K562 (cell line): ENCODE measurements at regions not wholly inside any gene's neighbourhood (a gene's known extent, or its start where the extent isn't known, plus 50 kb on each side); places are given as distances from the start of the nearest gene placed in this dataset.

Experiments
- ATAC-seq: fragments of 200-7000 bp; cut with Tn5 transposase; 3 replicates; pipeline ENCODE4 v1.9.1; 2020; ENCODE audit warnings: moderate library complexity
- BruUV-seq: library from RNA; stranded (reverse); fragments of 400-500 nt; replicated peaks from 2 replicates; lab custom pipeline; 2021; lab: Mats Ljungman, UMichigan
- CTCF ChIA-PET: fragments of 300-600 bp; formaldehyde crosslinking; extraction: SDS; loops from one replicate; lab custom pipeline; 2021; ENCODE audit warnings: low intra/inter-chr PET ratio; lab: Yijun Ruan, JAX
- POLR2A ChIA-PET: fragments of 300-600, 350-650 bp; sonication (Branson Sonifier 250); formaldehyde crosslinking; extraction: SDS; loops from one replicate; lab custom pipeline; 2021; ENCODE audit warnings: antibody characterized with exemption, inconsistent platforms; lab: Yijun Ruan, JAX
- DNase-seq, 4 experiments: peaks; one replicate each; pipeline versions ENCODE4 v3.0.0 to v3.0.0-alpha.2; 2011 to 2018; ENCODE audit warnings: low spot score in 3 of 4, mixed read lengths in 3 of 4; ENCODE audit errors: extremely low read depth in 1 of 4
- FAIRE-seq: peaks from 2 replicates; lab custom pipeline; 2011; peaks lifted over from hg19 to GRCh38; lab: Jason Lieb, UNC
- H2AFZ ChIP-seq: 2 replicates; pipeline ENCODE4 v1.6.0; 2011; ENCODE audit warnings: low read depth, low read length, control low read depth, inconsistent platforms
- H3K27ac ChIP-seq: fragments of 200-600 bp; 3 replicates; pipeline ENCODE4 v1.8.0; 2011; ENCODE audit warnings: low read depth, mild to moderate bottlenecking, control low read depth, inconsistent platforms, low read length, moderate library complexity, mixed read lengths; ENCODE audit errors: extremely low read depth
- H3K27me3 ChIP-seq, 2 experiments: fragments of 300-600 bp in 1 of 2; 2 replicates in 1 of 2; 3 replicates in 1 of 2; pipeline versions ENCODE4 v1.6.0 to v1.8.0; 2011; ENCODE audit warnings: inconsistent platforms in 2 of 2, low read length in 2 of 2, mild to moderate bottlenecking in 1 of 2, mixed read lengths in 1 of 2, moderate library complexity in 1 of 2; ENCODE audit not compliant: control insufficient read depth in 2 of 2, insufficient read depth in 2 of 2
- H3K36me3 ChIP-seq: fragments of 300-600 bp; 3 replicates; pipeline ENCODE4 v1.8.0; 2011; ENCODE audit warnings: mild to moderate bottlenecking, low read length, inconsistent platforms; ENCODE audit not compliant: control insufficient read depth, insufficient read depth
- H3K4me1 ChIP-seq, 2 experiments: fragments of 200-600 bp in 1 of 2; replicated peaks in 1 of 2; 2 replicates in 1 of 2; 3 replicates in 1 of 2; pipeline versions ENCODE4 v1.5.1 to v1.8.0; 2011; ENCODE audit warnings: inconsistent platforms in 2 of 2, low read length in 2 of 2, mild to moderate bottlenecking in 1 of 2, mixed read lengths in 1 of 2, moderate library complexity in 1 of 2; ENCODE audit not compliant: control insufficient read depth in 2 of 2, insufficient read depth in 2 of 2
- H3K4me2 ChIP-seq: 2 replicates; pipeline ENCODE4 v1.6.1; 2011; ENCODE audit warnings: low read length, control low read depth, inconsistent platforms, mixed read lengths; ENCODE audit not compliant: insufficient read depth
- H3K4me3 ChIP-seq: fragments of 200-600 bp; sonication (generic), shearing (Covaris generic); 2 replicates; pipeline ENCODE4 v1.5.1; 2016; ENCODE audit warnings: control low read depth, inconsistent platforms
- H3K79me2 ChIP-seq: fragments of 200-600 bp; 3 replicates; pipeline ENCODE4 v1.8.0; 2011; ENCODE audit warnings: low read length, inconsistent platforms; ENCODE audit not compliant: control insufficient read depth, insufficient read depth
- H3K9ac ChIP-seq, 2 experiments: 2 replicates each; pipeline versions ENCODE4 v1.6.0 to v1.6.1; 2011; ENCODE audit warnings: low read depth in 2 of 2, low read length in 2 of 2, control low read depth in 1 of 2, inconsistent platforms in 1 of 2, mild to moderate bottlenecking in 1 of 2, mixed read lengths in 1 of 2; ENCODE audit not compliant: insufficient read depth in 1 of 2
- H3K9me1 ChIP-seq: one replicate; pipeline ENCODE4 v1.6.0; 2011; ENCODE audit warnings: inconsistent platforms, mild to moderate bottlenecking, low read length, moderate library complexity; ENCODE audit not compliant: control insufficient read depth, insufficient read depth
- H3K9me3 ChIP-seq: replicated peaks from 2 replicates; pipeline ENCODE4 v1.5.1; 2011; ENCODE audit warnings: low read depth, low read length, inconsistent platforms; ENCODE audit not compliant: control insufficient read depth, insufficient read depth
- H4K20me1 ChIP-seq: replicated peaks from 2 replicates; pipeline ENCODE4 v1.6.1; 2011; ENCODE audit warnings: low read length, inconsistent platforms, mixed read lengths; ENCODE audit not compliant: control insufficient read depth, insufficient read depth
- ATF1 ChIP-seq, 2 experiments: fragments of 450-650 bp in 1 of 2; IDR thresholded peaks; 2 replicates each; pipeline ENCODE4 v1.6.1; 2016; ENCODE audit warnings: missing compliant biosample characterization in 1 of 2, missing genetic modification characterization in 1 of 2
- ESRRA ChIP-seq: fragments of 450-650 bp; IDR thresholded peaks from 2 replicates; pipeline ENCODE4 v1.6.1; 2014; ENCODE audit warnings: low read depth, mild to moderate bottlenecking, moderate library complexity, borderline replicate concordance
- EWSR1 ChIP-seq: fragments of 450-650 bp; IDR thresholded peaks from 2 replicates; pipeline ENCODE4 v1.6.1; 2018; ENCODE audit warnings: borderline replicate concordance, mild to moderate bottlenecking, low read depth, moderate library complexity; ENCODE audit not compliant: partially characterized antibody
- FIP1L1 ChIP-seq: fragments of 200-400 bp; formaldehyde crosslinking; IDR thresholded peaks from 2 replicates; pipeline ENCODE4 v1.6.1; 2018; ENCODE audit warnings: mild to moderate bottlenecking, low read depth, low read length; ENCODE audit not compliant: poor library complexity, severe bottlenecking
- RBM15 ChIP-seq: fragments of 200-400 bp; formaldehyde crosslinking; IDR thresholded peaks from 2 replicates; pipeline ENCODE4 v1.6.1; 2018; ENCODE audit warnings: mild to moderate bottlenecking, low read length, moderate library complexity; ENCODE audit not compliant: insufficient read depth
- SOX6 ChIP-seq: fragments of 450-650 bp; IDR thresholded peaks from 2 replicates; pipeline ENCODE4 v1.6.1; 2014; ENCODE audit warnings: mild to moderate bottlenecking
- ZBTB1 ChIP-seq: sonication (generic); formaldehyde crosslinking; IDR thresholded peaks from 2 replicates; pipeline ENCODE4 v1.8.1; 2023; ENCODE audit warnings: missing genetic modification reagents, low read depth, mild to moderate bottlenecking, borderline replicate concordance
- ZNF696 ChIP-seq: fragments of 250-450 bp; sonication (Bioruptor Pico); conservative IDR thresholded peaks from 2 replicates; pipeline ENCODE4 v1.4.0; 2020; ENCODE audit warnings: mild to moderate bottlenecking, moderate library complexity
- ZNF717 ChIP-seq: fragments of 250-450 bp; sonication (Bioruptor Pico); IDR thresholded peaks from 2 replicates; pipeline ENCODE4 v1.5.0; 2021
- WGBS: fragments of 100-300 bp; shearing (Covaris generic); methylation state at CpG from one replicate; pipeline ENCODE4 v1.1.6; 2016; ENCODE audit warnings: low coverage, mixed read lengths; ENCODE audit not compliant: insufficient coverage; ENCODE audit errors: missing lambda C conversion rate; 5-methylcytosine and 5-hydroxymethylcytosine counted together
- in situ Hi-C: fragments of 300-500 bp; cut with MboI; formaldehyde crosslinking; loops from 4 replicates; pipeline ENCODE4 v1.15.0; 2018; ENCODE audit warnings: inconsistent platforms, mixed read lengths
- intact Hi-C: fragments of 100-400 bp; cut with micrococcal nuclease; formaldehyde crosslinking; loops from 2 replicates; pipeline ENCODE4 v1.14.2; 2022
- TF ChIP-seq, protein P1 (sequence below): fragments of 450-650 bp; formaldehyde crosslinking; IDR thresholded peaks from 2 replicates; pipeline ENCODE4 v1.4.0; 2020; ENCODE audit warnings: mild to moderate bottlenecking, moderate library complexity
- TF ChIP-seq, protein P2 (sequence below): sonication (generic); formaldehyde crosslinking; IDR thresholded peaks from 2 replicates; pipeline ENCODE4 v1.8.1; 2022; ENCODE audit warnings: missing genetic modification reagents
- TF ChIP-seq, protein P3 (sequence below): fragments of 450-650 bp; IDR thresholded peaks from 2 replicates; pipeline ENCODE4 v1.6.1; 2016; ENCODE audit warnings: mild to moderate bottlenecking
- TF ChIP-seq, protein P4 (sequence below): fragments of 250-450 bp; sonication (Bioruptor Pico); IDR thresholded peaks from 2 replicates; pipeline ENCODE4 v1.8.0; 2021; ENCODE audit warnings: mild to moderate bottlenecking, moderate library complexity

DNA sequence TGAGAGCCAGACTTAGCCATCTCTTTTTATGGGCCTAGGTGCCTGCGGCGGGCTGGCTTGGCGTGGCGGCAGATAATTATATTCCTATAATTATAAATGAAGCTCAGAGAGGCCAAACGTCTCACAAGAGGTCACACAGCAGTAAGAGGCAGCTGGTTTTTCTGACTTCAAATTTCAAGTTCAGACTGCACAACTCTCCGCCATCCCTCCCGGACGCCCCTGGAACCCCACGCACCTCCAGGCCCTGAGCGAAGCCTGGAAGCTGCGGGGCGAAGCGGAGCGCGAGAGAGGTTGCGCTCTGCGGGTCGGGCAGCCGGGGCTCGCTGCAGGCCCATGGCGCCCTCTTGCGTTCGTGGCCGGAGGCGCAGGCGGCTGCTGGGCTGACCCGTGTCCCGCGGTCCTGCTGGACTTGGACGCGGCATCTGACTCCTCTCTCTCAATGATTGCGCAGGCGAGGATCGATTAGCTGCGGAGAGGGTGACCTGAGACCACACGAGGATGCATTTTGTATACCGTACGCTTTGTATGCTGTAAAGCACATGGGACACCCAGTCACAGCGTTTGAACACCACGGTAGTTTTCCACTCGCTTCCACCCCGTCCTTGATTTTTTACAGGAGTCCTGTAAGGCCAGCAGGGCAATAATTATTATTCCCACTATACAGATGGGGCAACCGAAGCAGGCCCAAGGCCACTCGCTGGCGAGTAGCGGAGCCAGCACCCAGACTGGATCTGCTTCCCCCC, 272.7 kb downstream of the FOXD2 start:
- no peak overlapping the region for H3K27ac ChIP-seq
- TF ChIP-seq ZNF717 (CRISPR knock-in tag): no peak
- TF ChIP-seq, protein P1, sequence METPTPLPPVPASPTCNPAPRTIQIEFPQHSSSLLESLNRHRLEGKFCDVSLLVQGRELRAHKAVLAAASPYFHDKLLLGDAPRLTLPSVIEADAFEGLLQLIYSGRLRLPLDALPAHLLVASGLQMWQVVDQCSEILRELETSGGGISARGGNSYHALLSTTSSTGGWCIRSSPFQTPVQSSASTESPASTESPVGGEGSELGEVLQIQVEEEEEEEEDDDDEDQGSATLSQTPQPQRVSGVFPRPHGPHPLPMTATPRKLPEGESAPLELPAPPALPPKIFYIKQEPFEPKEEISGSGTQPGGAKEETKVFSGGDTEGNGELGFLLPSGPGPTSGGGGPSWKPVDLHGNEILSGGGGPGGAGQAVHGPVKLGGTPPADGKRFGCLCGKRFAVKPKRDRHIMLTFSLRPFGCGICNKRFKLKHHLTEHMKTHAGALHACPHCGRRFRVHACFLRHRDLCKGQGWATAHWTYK (CRISPR knock-in tag): no peak
- TF ChIP-seq, protein P2, sequence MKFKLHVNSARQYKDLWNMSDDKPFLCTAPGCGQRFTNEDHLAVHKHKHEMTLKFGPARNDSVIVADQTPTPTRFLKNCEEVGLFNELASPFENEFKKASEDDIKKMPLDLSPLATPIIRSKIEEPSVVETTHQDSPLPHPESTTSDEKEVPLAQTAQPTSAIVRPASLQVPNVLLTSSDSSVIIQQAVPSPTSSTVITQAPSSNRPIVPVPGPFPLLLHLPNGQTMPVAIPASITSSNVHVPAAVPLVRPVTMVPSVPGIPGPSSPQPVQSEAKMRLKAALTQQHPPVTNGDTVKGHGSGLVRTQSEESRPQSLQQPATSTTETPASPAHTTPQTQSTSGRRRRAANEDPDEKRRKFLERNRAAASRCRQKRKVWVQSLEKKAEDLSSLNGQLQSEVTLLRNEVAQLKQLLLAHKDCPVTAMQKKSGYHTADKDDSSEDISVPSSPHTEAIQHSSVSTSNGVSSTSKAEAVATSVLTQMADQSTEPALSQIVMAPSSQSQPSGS (CRISPR knock-in tag): no peak
- TF ChIP-seq ZBTB1 (CRISPR knock-in tag): no peak
- no peak for TF ChIP-seq RBM15
- peak; percentile 66; the same call in 1 of the 2 replicates for TF ChIP-seq ESRRA
- TF ChIP-seq ZNF696 (CRISPR knock-in tag): no peak
- TF ChIP-seq, protein P3, sequence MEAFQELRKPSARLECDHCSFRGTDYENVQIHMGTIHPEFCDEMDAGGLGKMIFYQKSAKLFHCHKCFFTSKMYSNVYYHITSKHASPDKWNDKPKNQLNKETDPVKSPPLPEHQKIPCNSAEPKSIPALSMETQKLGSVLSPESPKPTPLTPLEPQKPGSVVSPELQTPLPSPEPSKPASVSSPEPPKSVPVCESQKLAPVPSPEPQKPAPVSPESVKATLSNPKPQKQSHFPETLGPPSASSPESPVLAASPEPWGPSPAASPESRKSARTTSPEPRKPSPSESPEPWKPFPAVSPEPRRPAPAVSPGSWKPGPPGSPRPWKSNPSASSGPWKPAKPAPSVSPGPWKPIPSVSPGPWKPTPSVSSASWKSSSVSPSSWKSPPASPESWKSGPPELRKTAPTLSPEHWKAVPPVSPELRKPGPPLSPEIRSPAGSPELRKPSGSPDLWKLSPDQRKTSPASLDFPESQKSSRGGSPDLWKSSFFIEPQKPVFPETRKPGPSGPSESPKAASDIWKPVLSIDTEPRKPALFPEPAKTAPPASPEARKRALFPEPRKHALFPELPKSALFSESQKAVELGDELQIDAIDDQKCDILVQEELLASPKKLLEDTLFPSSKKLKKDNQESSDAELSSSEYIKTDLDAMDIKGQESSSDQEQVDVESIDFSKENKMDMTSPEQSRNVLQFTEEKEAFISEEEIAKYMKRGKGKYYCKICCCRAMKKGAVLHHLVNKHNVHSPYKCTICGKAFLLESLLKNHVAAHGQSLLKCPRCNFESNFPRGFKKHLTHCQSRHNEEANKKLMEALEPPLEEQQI: no peak
- TF ChIP-seq FIP1L1: peak; percentile 26
- TF ChIP-seq EWSR1: no peak
- TF ChIP-seq SOX6: 0 out of 2 replicates have a peak, but pooled peaks have one; percentile 26
- TF ChIP-seq ATF1 (CRISPR knock-in tag; IDR thresholded peaks at IDR 0.05): no peak
- TF ChIP-seq ATF1 (tag; IDR thresholded peaks at IDR 0.05): peak; percentile 42; the same call in 1 of the 2 replicates
- TF ChIP-seq, protein P4, sequence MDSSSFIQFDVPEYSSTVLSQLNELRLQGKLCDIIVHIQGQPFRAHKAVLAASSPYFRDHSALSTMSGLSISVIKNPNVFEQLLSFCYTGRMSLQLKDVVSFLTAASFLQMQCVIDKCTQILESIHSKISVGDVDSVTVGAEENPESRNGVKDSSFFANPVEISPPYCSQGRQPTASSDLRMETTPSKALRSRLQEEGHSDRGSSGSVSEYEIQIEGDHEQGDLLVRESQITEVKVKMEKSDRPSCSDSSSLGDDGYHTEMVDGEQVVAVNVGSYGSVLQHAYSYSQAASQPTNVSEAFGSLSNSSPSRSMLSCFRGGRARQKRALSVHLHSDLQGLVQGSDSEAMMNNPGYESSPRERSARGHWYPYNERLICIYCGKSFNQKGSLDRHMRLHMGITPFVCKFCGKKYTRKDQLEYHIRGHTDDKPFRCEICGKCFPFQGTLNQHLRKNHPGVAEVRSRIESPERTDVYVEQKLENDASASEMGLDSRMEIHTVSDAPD: no peak

More for the DNA sequence above, 272.7 kb downstream of the FOXD2 start:
- ATAC-seq: peak; percentile 96
- no peak overlapping the region for H3K9ac ChIP-seq
- BruUV-seq: no TSS peak
- peaks cover 30 to 60% of the 10 kb centered on the region in 2 experiments; a peak in 4 of 5 replicates for H3K27me3 ChIP-seq
- CTCF ChIA-PET: interaction anchor here (0.7 to 2.2 kb wide), 6 partner anchors 12 to 322 kb away, joined by 3 to 15 read pairs (median 4); partner anchors contain the start of gene FOXD2
- peak overlapping the region; percentile 49 for H2AFZ ChIP-seq
- 4% methylated on average over 46 of the region's 46 CpGs for WGBS
- intact Hi-C loops: loop anchor here (1.0 to 5.0 kb wide), 4 partner anchors 183 to 533 kb away; no protein-coding TSS in a partner anchor
- no peaks in the 10 kb centered on the region for H3K9me1 ChIP-seq
- H3K4me1 ChIP-seq: peaks cover 0 to 24% of the 10 kb centered on the region in 2 experiments; a peak in 2 of 5 replicates
- H3K36me3 ChIP-seq: no peaks in the 10 kb centered on the region
- H4K20me1 ChIP-seq: peaks cover 3% of the 10 kb centered on the region; the same call in 1 of the 2 replicates
- peak; percentile 73 for FAIRE-seq
- POLR2A ChIA-PET: interaction anchor here (0.6 to 1.2 kb wide), 2 partner anchors 10 to 531 kb away, joined by 3 read pairs; no protein-coding TSS in a partner anchor
- no peaks in the 10 kb centered on the region for H3K9me3 ChIP-seq
- H3K79me2 ChIP-seq: no peaks in the 10 kb centered on the region
- DNase-seq: peak; percentile 71 to 97 (median 94)
- H3K4me2 ChIP-seq: no peak overlapping the region; the same call in 1 of the 2 replicates
- in situ Hi-C loops: loop anchor here (5.0 kb wide), 1 partner anchor 278 kb away; no protein-coding TSS in a partner anchor
- no peak overlapping the region for H3K4me3 ChIP-seq
